Ovary (tissue), 3 donors: ENCODE measurements at regions not wholly inside any gene's neighbourhood (a gene's known extent, or its start where the extent isn't known, plus 50 kb on each side); places are given as distances from the start of the nearest gene placed in this dataset.

ENCODE experiments used
- CTCF ChIP-seq, 3 donors: fragments of 450-650 bp in 2 of 3; fragments of 200-600 bp in 1 of 3; IDR thresholded peaks; one replicate each; pipeline versions ENCODE4 v1.5.1 to v1.8.0; 2016 to 2022; ENCODE audit warnings: antibody characterized with exemption in 3 of 3, mild to moderate bottlenecking in 1 of 3
- EP300 ChIP-seq: sonication (generic); formaldehyde crosslinking; IDR thresholded peaks from one replicate; pipeline ENCODE4 v1.6.1; 2017; ENCODE audit warnings: antibody characterized with exemption
- donor health status: DM: no; HTN: no; CAD: no.

- no peak for TF ChIP-seq CTCF (IDR thresholded peaks at IDR 0.05)
- TF ChIP-seq EP300: no peak
These were observed 371.2 kb downstream of the SH2D1A start for GRCh38 chrX:124717537-124717936.
